ENCODE measurements at regions not wholly inside any gene's neighbourhood (a gene's known extent, or its start where the extent isn't known, plus 50 kb on each side); places are given as distances from the start of the nearest gene placed in this dataset.
"Not testable (repeated sequence)": the region's sequence is repeated elsewhere in the genome, so short reads cannot be mapped to it uniquely, and the experiment has no call there.

DNA sequence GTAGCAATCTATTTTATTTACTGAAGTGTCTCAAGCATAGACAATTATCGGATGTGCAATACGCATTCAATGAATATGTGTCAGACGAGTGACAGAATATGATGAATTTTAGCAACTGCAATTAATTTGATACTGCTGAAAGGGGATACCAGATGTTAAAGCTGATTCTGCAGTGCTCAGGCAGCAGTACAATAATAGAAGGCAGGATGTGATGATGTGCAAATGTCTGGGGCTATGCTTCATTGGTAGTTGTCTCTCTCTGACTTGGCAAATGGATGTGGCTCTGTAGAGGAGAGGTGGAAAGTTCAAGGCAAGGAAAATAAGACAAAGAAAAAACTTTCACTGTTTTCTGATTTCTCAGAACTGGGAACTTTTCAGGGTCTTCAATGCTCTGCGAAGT is 721.2 kb downstream of the CDH18 start:
- no peaks in the 10 kb centered on the region for H3K27me3 ChIP-seq
- 89 to 90% methylated on average over 4 of the region's 4 CpGs for WGBS, 2 donors
- H3K27ac ChIP-seq: no peak overlapping the region
- no peak for TF ChIP-seq POLR2AphosphoS5 (IDR thresholded peaks at IDR 0.05)
- no peak for TF ChIP-seq EP300 (IDR thresholded peaks at IDR 0.05)
- no peak for TF ChIP-seq POLR2A (IDR thresholded peaks at IDR 0.05)
- no peak for TF ChIP-seq CTCF (IDR thresholded peaks at IDR 0.05)
- no peak overlapping the region for H3K4me3 ChIP-seq
- H3K4me1 ChIP-seq: no peaks in the 10 kb centered on the region
- ATAC-seq (ENCODE audit: low FRiP score in 2 of 2) (no peak), DNase-seq (no peak)
- H3K36me3 ChIP-seq: no peaks in the 10 kb centered on the region
- H3K9me3 ChIP-seq: no peaks in the 10 kb centered on the region

DNA sequence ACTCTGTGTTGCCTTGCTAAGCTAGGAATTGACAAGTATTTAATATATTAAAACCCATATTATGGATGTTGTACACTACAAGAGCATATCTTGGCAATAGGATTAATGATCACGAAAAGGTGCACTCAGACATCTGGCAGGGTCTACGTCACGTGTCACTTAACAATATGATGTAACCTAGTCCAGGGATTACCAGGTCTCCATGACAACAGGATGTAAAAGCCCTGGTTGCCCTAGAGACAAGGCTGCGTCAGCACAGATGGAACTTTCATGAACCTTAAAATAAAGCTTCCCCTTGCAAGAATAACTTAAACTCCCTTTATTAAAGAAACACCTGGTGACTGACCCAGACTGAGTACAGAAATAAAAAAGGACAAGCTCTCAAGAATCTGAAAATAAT is 717.8 kb downstream of the CDH18 start:
- ATAC-seq (ENCODE audit: low FRiP score in 2 of 2) (no peak), DNase-seq (no peak)
- Histone ChIP-seq H3K4me1 (no peaks in the 10 kb centered on the region), H3K27ac (no peak overlapping the region), H3K9me3 (no peaks in the 10 kb centered on the region), H3K27me3 (no peaks in the 10 kb centered on the region), H3K4me3 (no peak overlapping the region), H3K36me3 (no peaks in the 10 kb centered on the region)
- no peak for TF ChIP-seq EP300 (IDR thresholded peaks at IDR 0.05)
- no peak for TF ChIP-seq POLR2AphosphoS5 (IDR thresholded peaks at IDR 0.05)
- no peak for TF ChIP-seq POLR2A (IDR thresholded peaks at IDR 0.05)
- no peak for TF ChIP-seq CTCF (IDR thresholded peaks at IDR 0.05)
- WGBS, 2 donors: 91 to 92% methylated on average over 4 of the region's 4 CpGs

DNA sequence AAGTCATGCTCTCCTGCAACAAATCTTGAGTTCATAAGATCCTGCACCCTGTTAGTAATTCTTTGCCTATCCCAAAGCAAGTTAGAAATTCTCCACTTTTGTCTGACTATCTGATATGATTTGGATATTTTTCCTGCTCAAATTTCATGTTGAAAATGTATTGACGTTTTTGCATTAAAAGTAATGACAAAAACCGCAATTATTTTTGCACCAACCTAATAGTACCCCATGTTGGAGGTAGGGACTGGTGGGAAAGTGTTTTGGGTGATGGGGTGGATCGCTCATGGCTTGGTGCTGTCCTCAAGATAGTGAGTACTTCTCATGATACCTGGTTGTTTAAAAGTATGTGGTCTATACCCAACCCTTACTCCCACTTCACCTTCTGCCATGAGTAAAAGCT is 713.4 kb downstream of the CDH18 start:
- H3K9me3 ChIP-seq: no peaks in the 10 kb centered on the region
- 82 to 87% methylated on average over 3 of the region's 3 CpGs for WGBS, 2 donors
- TF ChIP-seq POLR2A (IDR thresholded peaks at IDR 0.05) (no peak), EP300 (IDR thresholded peaks at IDR 0.05) (no peak), CTCF (IDR thresholded peaks at IDR 0.05) (no peak), POLR2AphosphoS5 (IDR thresholded peaks at IDR 0.05) (no peak)
- H3K4me1 ChIP-seq: no peaks in the 10 kb centered on the region
- DNase-seq (no peak), ATAC-seq (ENCODE audit: low FRiP score in 2 of 2) (no peak)
- no peak overlapping the region for H3K27ac ChIP-seq
- H3K4me3 ChIP-seq: no peak overlapping the region
- H3K27me3 ChIP-seq: no peaks in the 10 kb centered on the region
- H3K36me3 ChIP-seq: no peaks in the 10 kb centered on the region

DNA sequence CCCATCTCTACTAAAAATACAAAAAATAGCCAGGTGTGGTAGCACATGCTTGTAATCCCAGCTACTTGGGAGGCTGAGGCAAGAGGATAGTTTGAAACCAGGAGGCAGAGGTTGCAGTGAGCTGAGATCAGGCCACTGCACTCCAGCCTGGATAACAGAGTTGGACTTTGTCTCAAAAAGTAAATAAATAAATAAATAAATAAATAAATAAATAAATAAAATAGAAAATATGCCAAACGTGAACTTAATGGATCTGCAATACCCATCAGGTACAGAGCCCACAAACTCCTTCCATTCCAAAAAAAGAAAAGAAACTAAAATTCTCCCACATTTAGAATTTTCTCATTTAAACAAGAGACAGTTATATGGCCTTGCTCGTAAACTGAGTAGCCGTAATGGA is 702.7 kb downstream of the CDH18 start:
- ATAC-seq (ENCODE audit: low FRiP score in 2 of 2): no peak
- 91% methylated on average over 3 of the region's 3 CpGs for whole genome bisulfite sequencing, 2 donors
- TF ChIP-seq POLR2A (IDR thresholded peaks at IDR 0.05) (no peak), CTCF (IDR thresholded peaks at IDR 0.05) (no peak), EP300 (IDR thresholded peaks at IDR 0.05) (no peak), POLR2AphosphoS5 (IDR thresholded peaks at IDR 0.05) (no peak)

GRCh38 chr5:19287548-19288277 is 700.3 kb downstream of the CDH18 start:
- H3K36me3 ChIP-seq; H3K4me3 ChIP-seq; ATAC-seq (ENCODE audit: low FRiP score in 2 of 2); H3K27ac ChIP-seq; H3K27me3 ChIP-seq; H3K4me1 ChIP-seq: not testable (repeated sequence)
- DNase-seq: peak in 1 of 2 donors; percentile 77
- WGBS, 2 donors: 94 to 97% methylated on average over 28 to 47 of the region's 54 CpGs
- H3K9me3 ChIP-seq: peaks cover 0 to 16% (median 0%) of the 10 kb centered on the region in 4 donors

More for the DNA sequence above, 702.7 kb downstream of the CDH18 start:
- Histone ChIP-seq H3K36me3 (no peaks in the 10 kb centered on the region), H3K4me3 (no peak overlapping the region), H3K27me3 (no peaks in the 10 kb centered on the region), H3K9me3 (peaks cover 0 to 16% (median 0%) of the 10 kb centered on the region in 4 donors), H3K27ac (no peak overlapping the region), H3K4me1 (no peaks in the 10 kb centered on the region)
- DNase-seq: no peak

- not testable (repeated sequence) for ATAC-seq (ENCODE audit: low FRiP score in 2 of 2); H3K4me1 ChIP-seq; H3K36me3 ChIP-seq; H3K27ac ChIP-seq; H3K4me3 ChIP-seq; H3K27me3 ChIP-seq; DNase-seq
- peaks cover 0 to 16% (median 0%) of the 10 kb centered on the region in 4 donors for H3K9me3 ChIP-seq
- 86 to 96% methylated on average over 8 of the region's 8 CpGs for WGBS, 2 donors
Observed at GRCh38 chr5:19288311-19288710, 699.7 kb downstream of the CDH18 start.
